AG04449 (cell line): ENCODE measurements at regions not wholly inside any gene's neighbourhood (a gene's known extent, or its start where the extent isn't known, plus 50 kb on each side); places are given as distances from the start of the nearest gene placed in this dataset.

Experiments
- CTCF ChIA-PET: fragments of 350-600 bp; formaldehyde crosslinking; extraction: SDS; loops from one replicate; lab custom pipeline; 2021; ENCODE audit warnings: antibody characterized with exemption; lab: Yijun Ruan, JAX
- POLR2A ChIA-PET: fragments of 400-600, 350-600 bp; formaldehyde crosslinking; extraction: SDS; loops from one replicate; lab custom pipeline; 2020; ENCODE audit warnings: antibody characterized with exemption, inconsistent platforms; lab: Yijun Ruan, JAX
- DNase-seq: peaks from one replicate; pipeline ENCODE4 v3.0.0-alpha.2; 2010; ENCODE audit warnings: low read depth, low spot score
- H3K4me3 ChIP-seq: 2 replicates; pipeline ENCODE4 v1.5.1; 2011; ENCODE audit warnings: low read depth, mild to moderate bottlenecking, control low read depth, low read length
- TF ChIP-seq, protein P1 (sequence below): IDR thresholded peaks from one replicate; pipeline ENCODE4 v1.5.1; 2011; ENCODE audit warnings: mild to moderate bottlenecking, moderate library complexity, low read length, control low read depth, inconsistent platforms; ENCODE audit not compliant: insufficient read depth; ENCODE audit errors: missing control alignments

DNA sequence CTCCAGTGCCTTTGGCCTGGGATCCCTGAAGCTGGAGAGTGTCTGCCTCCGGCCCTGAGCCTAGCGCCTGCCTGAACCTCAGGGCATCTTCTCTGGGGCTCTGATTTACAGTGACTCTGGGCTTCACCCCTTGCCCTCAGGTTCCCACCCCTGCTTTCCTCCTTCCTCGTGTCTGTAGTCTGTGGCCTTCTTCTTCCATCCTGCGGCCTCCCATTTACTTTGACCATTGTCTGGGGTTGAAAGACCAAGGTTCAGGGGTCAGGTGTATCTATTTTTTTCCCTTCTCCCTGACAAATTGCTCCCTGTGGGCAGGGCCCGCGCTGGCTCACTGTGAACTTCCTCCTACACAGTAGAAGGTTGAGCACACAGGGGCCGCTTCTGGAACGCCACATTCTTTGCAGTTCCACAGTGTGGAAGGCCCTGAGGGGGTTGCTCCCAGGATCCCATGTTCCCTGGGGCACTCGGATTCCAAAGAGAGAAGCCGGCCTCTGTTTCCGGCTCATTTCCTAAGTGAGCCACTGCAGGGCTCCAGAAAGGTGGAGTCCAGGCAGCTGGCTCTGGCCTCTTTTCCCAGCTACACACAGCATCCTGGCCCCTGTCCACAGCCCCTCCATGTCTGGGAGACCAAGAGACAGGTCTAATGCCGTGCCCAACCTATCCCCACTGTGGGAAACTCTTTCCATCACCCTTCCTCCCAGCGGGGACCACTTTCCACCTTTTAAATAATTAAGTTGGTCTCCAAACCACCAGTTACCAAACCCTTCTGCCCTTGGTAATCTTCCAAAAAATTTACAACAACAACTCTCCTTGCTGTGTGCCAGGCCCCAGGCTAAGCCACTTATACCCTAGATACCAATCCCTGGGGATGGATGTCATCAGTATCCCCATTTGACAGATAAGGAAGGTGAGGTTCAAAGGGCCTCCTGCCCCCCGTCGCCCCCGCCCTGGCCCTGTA is 140.3 kb upstream of the IER5L start:
- ChIA-PET POLR2A (interaction anchor here (2.7 kb wide), 1 partner anchor 144 kb away, joined by 12 read pairs; no protein-coding TSS in a partner anchor), CTCF (interaction anchor here (0.7 to 2.8 kb wide), 5 partner anchors 144 to 179 kb away, joined by 3 to 9 read pairs (median 4); no protein-coding TSS in a partner anchor)
- no peak for DNase-seq
- TF ChIP-seq, protein P1, sequence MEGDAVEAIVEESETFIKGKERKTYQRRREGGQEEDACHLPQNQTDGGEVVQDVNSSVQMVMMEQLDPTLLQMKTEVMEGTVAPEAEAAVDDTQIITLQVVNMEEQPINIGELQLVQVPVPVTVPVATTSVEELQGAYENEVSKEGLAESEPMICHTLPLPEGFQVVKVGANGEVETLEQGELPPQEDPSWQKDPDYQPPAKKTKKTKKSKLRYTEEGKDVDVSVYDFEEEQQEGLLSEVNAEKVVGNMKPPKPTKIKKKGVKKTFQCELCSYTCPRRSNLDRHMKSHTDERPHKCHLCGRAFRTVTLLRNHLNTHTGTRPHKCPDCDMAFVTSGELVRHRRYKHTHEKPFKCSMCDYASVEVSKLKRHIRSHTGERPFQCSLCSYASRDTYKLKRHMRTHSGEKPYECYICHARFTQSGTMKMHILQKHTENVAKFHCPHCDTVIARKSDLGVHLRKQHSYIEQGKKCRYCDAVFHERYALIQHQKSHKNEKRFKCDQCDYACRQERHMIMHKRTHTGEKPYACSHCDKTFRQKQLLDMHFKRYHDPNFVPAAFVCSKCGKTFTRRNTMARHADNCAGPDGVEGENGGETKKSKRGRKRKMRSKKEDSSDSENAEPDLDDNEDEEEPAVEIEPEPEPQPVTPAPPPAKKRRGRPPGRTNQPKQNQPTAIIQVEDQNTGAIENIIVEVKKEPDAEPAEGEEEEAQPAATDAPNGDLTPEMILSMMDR: no peak
- H3K4me3 ChIP-seq: no peak overlapping the region

DNA sequence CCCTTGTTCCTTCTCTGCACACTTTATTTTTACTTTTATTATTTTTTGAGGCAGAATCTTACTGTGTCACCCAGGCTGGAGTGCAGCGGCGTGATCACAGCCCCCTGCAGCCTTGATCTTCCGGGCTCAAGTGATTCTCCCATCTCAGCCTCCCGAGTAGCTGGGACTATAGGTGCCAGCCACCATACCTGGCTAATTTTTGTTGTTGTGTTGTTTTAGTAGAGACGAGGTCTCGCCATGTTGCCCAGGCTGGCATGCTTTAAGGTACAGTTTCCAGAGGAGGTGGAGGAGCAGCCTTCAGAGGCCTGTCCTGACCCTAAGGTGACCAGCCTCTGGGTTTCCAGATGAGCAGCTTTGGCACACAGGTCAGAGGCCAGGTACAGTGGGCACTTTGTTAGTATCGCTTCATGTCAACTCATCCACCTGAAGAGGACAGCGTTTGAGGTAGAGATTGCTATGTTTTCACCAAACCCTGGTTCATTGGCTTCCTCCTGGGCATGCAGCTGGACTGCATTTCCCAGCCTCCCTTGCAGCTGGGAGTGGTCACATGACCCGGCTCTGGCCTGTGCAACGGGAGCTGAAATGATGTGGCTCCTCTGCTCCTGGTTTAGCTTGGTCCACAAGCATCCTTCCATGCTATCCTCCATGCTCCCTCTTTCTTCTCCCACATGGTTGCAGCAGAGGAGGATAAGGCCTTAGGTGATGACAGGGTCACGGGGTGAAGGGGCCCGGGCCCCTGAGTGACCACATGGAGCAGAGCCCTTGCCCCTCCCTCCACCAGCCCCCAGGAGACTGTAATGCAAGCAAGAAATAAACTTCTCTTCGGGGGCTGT is 139.3 kb upstream of the IER5L start:
- no peak for DNase-seq
- ChIA-PET CTCF (interaction anchor here (0.7 to 1.6 kb wide), 3 partner anchors 143 to 177 kb away, joined by 3 to 6 read pairs (median 4); no protein-coding TSS in a partner anchor), POLR2A (no interaction called here)
- no peak overlapping the region for H3K4me3 ChIP-seq
- TF ChIP-seq, protein P1: no peak

DNA sequence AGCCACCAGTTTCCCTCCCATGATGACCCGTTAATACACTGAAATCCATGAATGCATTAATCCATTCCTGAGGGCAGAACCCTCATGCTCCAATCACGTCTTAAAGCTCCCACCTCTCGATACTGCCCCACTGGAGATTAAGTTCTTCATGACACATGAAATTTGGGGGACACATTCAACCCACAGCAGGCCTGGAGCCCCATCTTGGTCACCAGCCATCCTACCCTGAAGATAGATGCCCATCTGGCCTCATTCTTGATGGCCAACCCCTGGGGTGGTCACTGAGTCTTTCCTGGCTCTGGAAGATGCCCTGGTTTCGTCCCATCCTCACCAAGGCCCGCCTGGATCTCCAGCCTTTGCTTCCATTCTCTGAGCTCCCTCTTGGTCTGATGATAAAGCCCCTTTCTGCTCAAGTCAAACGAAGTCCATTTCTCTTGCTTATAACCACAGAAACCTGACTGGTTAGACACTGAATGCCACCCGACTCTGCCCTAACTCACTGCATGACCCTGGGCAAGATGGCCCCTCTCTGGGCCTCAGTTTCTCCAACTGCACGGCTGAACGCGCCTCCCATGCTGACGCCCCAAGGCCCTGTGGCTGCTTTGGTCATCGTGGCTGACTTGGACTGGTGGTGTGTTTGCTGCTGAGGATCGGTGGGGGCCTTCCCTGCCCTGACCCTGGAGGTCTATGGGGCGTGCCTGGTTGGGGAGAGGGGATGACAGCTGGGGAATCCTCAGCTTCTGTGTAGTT is 138.4 kb upstream of the IER5L start:
- TF ChIP-seq, protein P1: no peak
- DNase-seq: no peak
- ChIA-PET POLR2A (interaction anchor here (1.5 kb wide), 1 partner anchor 139 kb away, joined by 6 read pairs; the partner anchor contains the start of gene IER5L), CTCF (interaction anchor here (1.5 to 1.6 kb wide), 2 partner anchors 142 to 174 kb away, joined by 5 to 6 read pairs; no protein-coding TSS in a partner anchor)
- no peak overlapping the region for H3K4me3 ChIP-seq

DNA sequence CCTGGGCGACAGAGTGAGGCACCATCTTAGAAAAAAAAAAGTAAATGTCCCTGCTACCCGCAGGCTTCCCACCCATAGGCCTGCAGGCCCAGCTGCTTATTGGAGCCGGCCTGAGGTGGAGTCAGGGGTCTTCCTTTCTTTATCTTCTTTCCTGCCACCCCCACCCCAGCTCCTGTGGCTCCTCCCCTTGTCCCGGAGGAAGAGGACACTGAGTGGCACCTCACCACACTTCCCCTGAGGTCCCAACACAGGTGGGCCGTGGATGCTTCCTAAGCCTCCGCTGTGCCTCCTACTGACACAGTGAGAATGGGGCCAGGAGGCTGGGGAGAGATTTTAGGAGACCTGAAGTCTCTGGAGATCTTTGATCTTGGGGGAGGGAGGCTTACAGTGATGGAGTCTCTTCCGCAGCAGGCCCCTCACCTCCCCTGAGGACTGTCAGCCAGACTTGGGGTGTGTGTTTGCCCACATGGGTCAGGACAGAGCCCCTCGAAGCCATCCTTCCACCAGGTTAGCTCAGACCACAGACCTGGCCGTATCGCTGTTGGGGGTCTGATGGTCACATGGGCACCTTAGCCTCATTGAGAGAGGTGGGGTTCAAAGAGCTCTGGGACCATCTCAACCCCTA is 135.4 kb upstream of the IER5L start:
- H3K4me3 ChIP-seq: no peak overlapping the region
- no peak for DNase-seq
- ChIA-PET POLR2A (no interaction called here), CTCF (no interaction called here)
- TF ChIP-seq, protein P1: no peak

DNA sequence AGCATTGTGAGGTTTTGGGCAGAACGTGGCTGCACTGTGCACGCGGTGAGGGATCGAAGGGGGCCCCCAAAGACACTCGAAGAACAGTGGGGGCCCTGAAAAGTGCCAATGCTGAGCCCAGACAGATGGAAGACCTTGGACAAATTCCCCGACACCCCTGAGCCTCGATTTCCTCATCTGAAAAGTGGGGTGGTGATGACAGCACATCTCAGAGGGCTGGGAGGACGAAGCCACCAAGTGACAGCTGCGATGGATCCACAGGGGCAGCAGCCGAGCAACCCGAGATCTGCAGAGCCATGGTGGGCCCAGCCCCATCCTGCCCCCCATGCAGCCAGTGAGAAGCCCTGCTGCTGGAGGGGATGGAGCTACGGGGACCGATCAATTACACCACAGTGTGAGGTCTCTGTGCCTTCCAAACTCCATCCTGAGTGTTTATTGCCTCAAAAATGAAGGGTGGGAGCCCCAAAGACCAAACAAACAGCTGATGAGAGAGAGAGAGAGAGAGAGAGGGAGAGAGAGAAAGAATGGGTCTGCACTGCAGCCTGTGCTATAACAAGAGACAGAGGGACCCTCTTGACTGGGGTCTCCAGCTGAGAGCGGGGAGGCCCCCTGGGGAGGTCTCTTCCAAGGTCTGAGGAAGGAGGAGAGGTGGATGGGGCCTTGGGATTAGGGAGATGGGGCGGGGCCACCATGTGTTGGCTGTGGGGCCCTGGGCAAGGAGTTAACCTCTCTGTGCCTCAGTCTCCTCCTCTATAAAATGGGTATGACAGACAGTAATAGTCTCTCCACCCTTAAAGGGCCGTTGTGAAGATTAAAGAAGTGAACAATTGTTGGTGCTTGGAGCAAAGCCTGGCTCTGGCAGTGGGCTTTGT is 134.4 kb upstream of the IER5L start:
- ChIA-PET CTCF (interaction anchor here (2.2 kb wide), 1 partner anchor 8 kb away, joined by 7 read pairs; no protein-coding TSS in a partner anchor), POLR2A (no interaction called here)
- TF ChIP-seq, protein P1: no peak
- no peak for DNase-seq
- H3K4me3 ChIP-seq: no peak overlapping the region
